ENCODE measurements at regions not wholly inside any gene's neighbourhood (a gene's known extent, or its start where the extent isn't known, plus 50 kb on each side); places are given as distances from the start of the nearest gene placed in this dataset.

DNA sequence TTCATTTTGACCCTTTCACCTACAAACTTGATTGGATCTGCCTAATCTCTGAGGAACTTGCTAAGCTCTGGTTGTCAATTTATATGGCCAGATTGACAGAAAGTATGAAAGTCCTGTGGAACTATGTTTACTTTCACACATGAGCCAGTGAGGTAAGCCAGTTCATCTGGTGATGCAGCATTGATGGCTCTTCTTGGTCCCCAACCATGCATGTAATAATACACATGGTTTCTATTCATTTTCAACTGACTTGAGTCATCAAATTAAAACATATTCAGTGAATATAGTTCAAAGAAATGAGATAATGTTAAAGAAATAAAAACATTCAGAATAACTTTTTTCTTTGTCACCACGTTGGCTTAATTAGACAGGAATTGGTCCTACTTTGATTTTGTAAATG, 336.1 kb upstream of the THBS1 start:
- H3K27ac ChIP-seq = no peak overlapping the region
- TF ChIP-seq, protein P1, sequence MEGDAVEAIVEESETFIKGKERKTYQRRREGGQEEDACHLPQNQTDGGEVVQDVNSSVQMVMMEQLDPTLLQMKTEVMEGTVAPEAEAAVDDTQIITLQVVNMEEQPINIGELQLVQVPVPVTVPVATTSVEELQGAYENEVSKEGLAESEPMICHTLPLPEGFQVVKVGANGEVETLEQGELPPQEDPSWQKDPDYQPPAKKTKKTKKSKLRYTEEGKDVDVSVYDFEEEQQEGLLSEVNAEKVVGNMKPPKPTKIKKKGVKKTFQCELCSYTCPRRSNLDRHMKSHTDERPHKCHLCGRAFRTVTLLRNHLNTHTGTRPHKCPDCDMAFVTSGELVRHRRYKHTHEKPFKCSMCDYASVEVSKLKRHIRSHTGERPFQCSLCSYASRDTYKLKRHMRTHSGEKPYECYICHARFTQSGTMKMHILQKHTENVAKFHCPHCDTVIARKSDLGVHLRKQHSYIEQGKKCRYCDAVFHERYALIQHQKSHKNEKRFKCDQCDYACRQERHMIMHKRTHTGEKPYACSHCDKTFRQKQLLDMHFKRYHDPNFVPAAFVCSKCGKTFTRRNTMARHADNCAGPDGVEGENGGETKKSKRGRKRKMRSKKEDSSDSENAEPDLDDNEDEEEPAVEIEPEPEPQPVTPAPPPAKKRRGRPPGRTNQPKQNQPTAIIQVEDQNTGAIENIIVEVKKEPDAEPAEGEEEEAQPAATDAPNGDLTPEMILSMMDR (IDR thresholded peaks at IDR 0.05) = no peak
- TF ChIP-seq POLR2A (IDR thresholded peaks at IDR 0.05) = no peak
- no peak for DNase-seq
- H3K27me3 ChIP-seq = no peaks in the 10 kb centered on the region
- H3K9me3 ChIP-seq = no peaks in the 10 kb centered on the region
- H3K4me3 ChIP-seq = no peak overlapping the region
- H3K36me3 ChIP-seq = no peaks in the 10 kb centered on the region
- 81 to 83% methylated on average over 1 of the region's 1 CpG for WGBS, 2 donors
- H3K4me1 ChIP-seq = no peaks in the 10 kb centered on the region
- intact Hi-C loops (cut with DNase I) = no loop called here

DNA sequence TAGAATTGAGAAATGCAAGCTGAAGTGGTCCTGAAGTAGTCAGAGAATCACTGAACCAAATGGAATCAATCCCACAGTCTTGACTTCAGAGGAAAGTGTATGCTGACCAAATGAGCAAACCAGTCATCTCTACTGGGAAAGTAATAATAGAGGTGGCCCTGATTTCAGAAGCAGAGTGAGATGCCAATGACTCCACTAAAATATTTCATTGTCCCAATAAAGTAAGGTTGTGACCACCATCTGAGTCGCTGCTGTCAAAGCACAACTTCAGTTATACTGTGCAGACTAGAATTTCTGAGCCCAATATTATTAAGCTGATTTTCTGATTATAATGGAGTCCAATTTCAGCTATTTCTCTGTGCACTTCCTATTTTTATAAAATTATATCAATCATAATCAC, 334.4 kb upstream of the THBS1 start:
- WGBS, 2 donors = 80 to 90% methylated on average over 1 of the region's 1 CpG
- intact Hi-C loops (cut with DNase I) = no loop called here

DNA sequence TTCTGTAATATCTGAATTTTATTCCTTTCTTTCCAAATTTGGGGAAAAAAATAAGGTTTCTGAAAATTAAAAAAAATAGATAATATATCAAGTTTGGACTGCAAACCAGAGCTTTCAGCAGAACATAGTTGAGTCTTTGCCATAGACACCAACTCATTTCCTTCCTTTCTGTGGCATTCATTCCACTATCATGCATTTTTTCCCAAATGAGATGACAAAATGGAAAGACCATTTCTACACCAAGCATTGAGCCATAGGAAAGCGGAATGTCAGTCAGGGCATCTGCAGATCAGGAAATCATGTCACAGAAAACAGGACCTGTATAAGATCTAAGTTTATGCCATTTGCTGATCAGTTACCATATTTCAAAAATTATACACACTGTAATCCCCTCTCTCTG, 333.3 kb upstream of the THBS1 start:
- no peak for DNase-seq
- intact Hi-C loops (cut with DNase I) = no loop called here
- Histone ChIP-seq H3K9me3 (no peaks in the 10 kb centered on the region), H3K27ac (no peak overlapping the region), H3K4me1 (no peaks in the 10 kb centered on the region), H3K4me3 (no peak overlapping the region), H3K27me3 (no peaks in the 10 kb centered on the region), H3K36me3 (no peaks in the 10 kb centered on the region)
- TF ChIP-seq, protein P1 (IDR thresholded peaks at IDR 0.05) = no peak
- WGBS, 2 donors = 88% methylated on average over 1 of the region's 1 CpG

More for the DNA sequence above, 334.4 kb upstream of the THBS1 start:
- DNase-seq = no peak
- no peaks in the 10 kb centered on the region for H3K4me1 ChIP-seq
- no peak overlapping the region for H3K4me3 ChIP-seq
- no peaks in the 10 kb centered on the region for H3K9me3 ChIP-seq
- H3K27me3 ChIP-seq = no peaks in the 10 kb centered on the region
- no peak overlapping the region for H3K27ac ChIP-seq
- no peaks in the 10 kb centered on the region for H3K36me3 ChIP-seq
- no peak for TF ChIP-seq POLR2A (IDR thresholded peaks at IDR 0.05)
- TF ChIP-seq, protein P1 (IDR thresholded peaks at IDR 0.05) = no peak

DNA sequence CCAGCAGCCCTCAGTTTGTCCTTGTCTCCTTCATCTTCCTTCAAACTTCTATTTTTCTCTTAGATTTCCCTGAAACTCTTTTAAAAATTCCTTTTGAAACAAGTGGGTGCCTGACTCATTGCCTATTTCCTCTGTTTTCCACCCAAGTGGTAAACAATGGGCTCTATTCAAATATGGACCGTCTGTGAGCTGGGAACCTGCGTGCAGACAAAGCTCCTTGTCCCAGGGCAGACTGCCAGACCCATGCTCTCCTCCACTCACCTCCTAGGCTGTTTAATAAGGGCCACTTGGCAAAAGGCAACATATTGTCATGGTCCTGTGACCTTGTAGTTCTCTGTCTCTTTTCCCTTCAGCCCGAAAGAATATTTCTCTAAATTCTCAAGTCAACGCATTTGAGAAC, 332.7 kb upstream of the THBS1 start:
- no peak for TF ChIP-seq POLR2A (IDR thresholded peaks at IDR 0.05)
- TF ChIP-seq, protein P1 (IDR thresholded peaks at IDR 0.05) = no peak
- intact Hi-C loops (cut with DNase I) = no loop called here
- DNase-seq = no peak
- Histone ChIP-seq H3K4me3 (no peak overlapping the region), H3K9me3 (no peaks in the 10 kb centered on the region), H3K36me3 (no peaks in the 10 kb centered on the region), H3K27ac (no peak overlapping the region), H3K4me1 (no peaks in the 10 kb centered on the region), H3K27me3 (no peaks in the 10 kb centered on the region)
- WGBS, 2 donors = 53 to 55% methylated on average over 4 of the region's 4 CpGs

DNA sequence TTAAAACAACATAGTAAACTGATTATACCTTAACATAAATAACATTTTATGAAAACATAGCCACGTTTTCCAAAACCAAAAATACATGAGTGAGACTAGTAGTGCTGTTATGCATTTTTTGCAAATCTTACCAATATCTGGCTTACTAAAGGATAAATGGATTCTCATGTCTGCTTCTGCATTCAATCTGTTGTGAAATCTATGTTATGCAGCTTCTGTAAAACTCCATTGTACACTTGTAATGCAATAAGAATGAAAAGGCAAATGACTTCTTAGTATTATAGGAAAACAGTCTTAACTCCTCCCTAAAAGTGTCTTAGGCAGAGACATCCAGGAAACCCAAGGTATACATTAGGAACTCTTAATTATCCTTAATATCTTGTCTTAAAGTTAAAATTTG, 330.9 kb upstream of the THBS1 start:
- no peak for DNase-seq
- intact Hi-C loops (cut with DNase I) = no loop called here
- Histone ChIP-seq H3K27ac (no peak overlapping the region), H3K4me1 (no peaks in the 10 kb centered on the region), H3K27me3 (no peaks in the 10 kb centered on the region), H3K9me3 (no peaks in the 10 kb centered on the region), H3K36me3 (no peaks in the 10 kb centered on the region), H3K4me3 (no peak overlapping the region)
- 41 to 82% methylated on average over 1 of the region's 1 CpG for WGBS, 2 donors
- TF ChIP-seq POLR2A (IDR thresholded peaks at IDR 0.05) = no peak
- TF ChIP-seq, protein P1 (IDR thresholded peaks at IDR 0.05) = no peak

All from esophagus squamous epithelium (tissue), 5 donors.